HUES48 (cell line): ENCODE measurements at regions not wholly inside any gene's neighbourhood (a gene's known extent, or its start where the extent isn't known, plus 50 kb on each side); places are given as distances from the start of the nearest gene placed in this dataset.
"Not testable (repeated sequence)": the region's sequence is repeated elsewhere in the genome, so short reads cannot be mapped to it uniquely, and the experiment has no call there.

Experiments used
- H3K27ac ChIP-seq: one replicate; pipeline ENCODE4 v1.7.0; 2013; ENCODE audit warnings: low read depth, low read length, inconsistent platforms
- H3K27me3 ChIP-seq: 2 replicates; pipeline ENCODE4 v1.6.1; 2013; ENCODE audit warnings: mild to moderate bottlenecking, low read length; ENCODE audit not compliant: control insufficient read depth, insufficient read depth
- H3K36me3 ChIP-seq: 2 replicates; pipeline ENCODE4 v1.6.1; 2013; ENCODE audit warnings: low read length; ENCODE audit not compliant: control insufficient read depth, insufficient read depth
- H3K4me1 ChIP-seq: 2 replicates; pipeline ENCODE4 v1.6.1; 2013; ENCODE audit warnings: mild to moderate bottlenecking, low read length; ENCODE audit not compliant: control insufficient read depth, insufficient read depth
- H3K4me3 ChIP-seq: 2 replicates; pipeline ENCODE4 v1.5.1; 2013; ENCODE audit warnings: mild to moderate bottlenecking, low read depth, low read length
- H3K9ac ChIP-seq: 2 replicates; pipeline ENCODE4 v1.6.1; 2013; ENCODE audit warnings: mild to moderate bottlenecking, low read depth, low read length, moderate library complexity
- H3K9me3 ChIP-seq: 2 replicates; pipeline ENCODE4 v1.6.1; 2013; ENCODE audit warnings: low read length; ENCODE audit not compliant: control insufficient read depth, insufficient read depth

GRCh38 chr3:151526757-151527156 is 65.9 kb upstream of the IGSF10 start:
- H3K27me3 ChIP-seq = no peaks in the 10 kb centered on the region
- no peak overlapping the region for H3K9ac ChIP-seq
- H3K4me3 ChIP-seq = no peak overlapping the region
- H3K4me1 ChIP-seq = no peaks in the 10 kb centered on the region
- H3K27ac ChIP-seq = no peak overlapping the region
- no peaks in the 10 kb centered on the region for H3K36me3 ChIP-seq
- H3K9me3 ChIP-seq = no peaks in the 10 kb centered on the region

- Histone ChIP-seq H3K4me3 (no peak overlapping the region), H3K4me1 (no peaks in the 10 kb centered on the region), H3K27ac (no peak overlapping the region), H3K9ac (no peak overlapping the region), H3K9me3 (no peaks in the 10 kb centered on the region; the same call in 1 of the 2 replicates), H3K36me3 (no peaks in the 10 kb centered on the region), H3K27me3 (no peaks in the 10 kb centered on the region)
These were observed 59.2 kb upstream of the IGSF10 start for GRCh38 chr3:151520105-151520504.

GRCh38 chr3:151511433-151511832 is 50.6 kb upstream of the IGSF10 start:
- not testable (repeated sequence) for H3K4me3 ChIP-seq, H3K27ac ChIP-seq, H3K4me1 ChIP-seq, H3K27me3 ChIP-seq, H3K36me3 ChIP-seq, H3K9ac ChIP-seq, H3K9me3 ChIP-seq
